NCI-H2107 treated with DMSO at 0.1 percent for 48 hours (cell line): ENCODE measurements at regions not wholly inside any gene's neighbourhood (a gene's known extent, or its start where the extent isn't known, plus 50 kb on each side); places are given as distances from the start of the nearest gene placed in this dataset.
"Not testable (repeated sequence)": the region's sequence is repeated elsewhere in the genome, so short reads cannot be mapped to it uniquely, and the experiment has no call there.

Source experiments
- DNase-seq: peaks from one replicate; lab custom pipeline; 2025; ENCODE audit not compliant: unreplicated experiment; lab: John Stamatoyannopoulos, UW

DNA sequence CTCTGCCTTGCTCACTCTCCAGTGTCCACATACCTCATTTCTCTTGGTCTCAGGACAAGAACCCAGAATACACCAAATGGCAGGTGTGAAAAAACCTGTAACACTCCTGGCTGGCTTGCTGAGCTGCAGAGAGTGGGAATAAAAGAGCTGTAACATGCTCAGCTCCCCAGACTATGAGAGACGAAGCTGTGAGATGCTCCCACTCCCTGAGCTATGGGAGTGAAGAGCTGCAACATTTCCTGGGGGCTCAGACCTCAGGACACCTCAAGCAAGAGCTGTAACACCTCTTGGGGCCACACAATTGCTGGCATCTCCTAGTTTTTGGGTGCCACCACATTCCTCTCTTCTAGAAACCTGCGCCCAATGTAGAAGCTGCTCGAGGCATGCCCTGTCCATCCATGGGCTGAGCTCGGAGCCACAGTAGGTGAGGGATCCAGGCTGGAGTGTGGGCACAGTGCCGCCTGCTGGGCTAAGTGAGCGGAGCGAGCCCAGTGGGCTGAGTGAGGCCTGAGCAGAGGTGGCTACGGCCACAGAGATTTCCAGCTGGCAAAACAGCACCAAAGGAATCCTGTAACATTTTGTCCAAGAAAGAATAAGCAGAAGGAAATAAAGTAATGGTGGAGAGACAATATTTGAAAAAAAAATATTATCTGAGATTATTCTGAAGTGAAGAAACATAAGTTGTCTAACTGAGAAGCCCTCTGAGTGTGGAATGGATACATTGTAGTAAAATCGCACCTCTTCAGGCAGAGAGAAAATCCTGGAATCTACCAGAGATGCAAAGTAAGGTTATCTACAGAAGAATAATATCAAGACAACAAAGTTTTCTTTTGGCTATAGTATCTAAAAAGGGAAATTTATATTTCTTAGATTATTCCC is 186.2 kb upstream of the PCDH9 start:
- no peak for DNase-seq

DNA sequence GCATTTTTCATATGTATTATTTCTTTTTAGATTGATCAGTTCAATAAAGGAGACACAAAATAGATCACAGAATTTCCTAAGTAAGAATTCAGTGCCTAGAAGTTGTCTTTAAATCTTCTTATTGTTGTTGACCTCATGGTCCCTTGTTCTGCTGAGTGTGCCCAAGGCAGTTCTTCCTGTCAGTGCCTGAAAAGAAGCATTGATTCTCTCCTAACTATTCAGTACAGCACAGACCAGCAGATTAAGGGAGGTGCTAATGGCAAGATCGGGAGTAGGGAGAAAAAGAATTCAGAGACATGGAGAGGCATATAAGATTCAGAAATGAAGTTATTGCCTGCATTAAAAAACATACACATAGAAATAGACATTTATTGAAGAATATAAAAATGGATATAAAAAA is 180.5 kb upstream of the PCDH9 start:
- no peak for DNase-seq

DNA sequence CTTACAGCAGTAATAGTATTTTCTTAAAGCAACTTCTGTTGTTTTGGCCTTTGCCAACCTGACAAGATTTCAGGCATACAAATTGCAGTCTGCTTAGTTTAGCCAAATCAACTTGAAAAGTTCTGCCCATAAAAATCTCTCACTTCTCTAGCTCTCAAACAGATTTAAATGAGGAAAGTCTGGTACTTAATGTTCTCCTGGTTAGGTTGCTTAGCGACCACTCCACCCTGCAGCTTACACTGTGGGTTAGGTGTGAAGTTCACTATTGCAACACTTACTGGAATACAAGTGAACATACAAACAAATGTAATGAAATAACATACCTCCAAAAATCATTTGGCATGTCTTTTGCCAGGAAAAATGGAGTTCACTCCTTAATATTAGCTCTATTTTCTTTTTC is 178.7 kb upstream of the PCDH9 start:
- DNase-seq = peak; percentile 6

DNA sequence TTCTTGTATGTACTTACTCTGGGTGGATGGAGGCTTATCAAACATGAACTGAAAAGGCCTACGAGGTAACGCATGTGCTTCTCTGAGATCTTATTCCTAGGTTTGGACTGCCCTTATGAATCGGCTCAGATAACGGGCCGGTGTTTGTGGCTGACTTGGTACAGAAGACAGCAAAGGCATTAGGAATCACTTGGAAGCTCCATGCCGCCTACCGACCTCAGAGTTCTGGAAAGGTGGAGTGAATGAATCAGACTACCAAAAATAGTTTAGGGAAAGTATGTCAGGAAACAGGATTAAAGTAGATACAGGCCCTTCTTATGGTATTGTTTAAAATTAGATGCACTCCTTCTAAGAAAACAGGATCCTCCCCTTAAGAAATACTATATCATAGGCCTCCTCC is 172.4 kb upstream of the PCDH9 start:
- DNase-seq = no peak

GRCh38 chr13:67395577-67395976 is 165.4 kb upstream of the PCDH9 start:
- DNase-seq = no peak

DNA sequence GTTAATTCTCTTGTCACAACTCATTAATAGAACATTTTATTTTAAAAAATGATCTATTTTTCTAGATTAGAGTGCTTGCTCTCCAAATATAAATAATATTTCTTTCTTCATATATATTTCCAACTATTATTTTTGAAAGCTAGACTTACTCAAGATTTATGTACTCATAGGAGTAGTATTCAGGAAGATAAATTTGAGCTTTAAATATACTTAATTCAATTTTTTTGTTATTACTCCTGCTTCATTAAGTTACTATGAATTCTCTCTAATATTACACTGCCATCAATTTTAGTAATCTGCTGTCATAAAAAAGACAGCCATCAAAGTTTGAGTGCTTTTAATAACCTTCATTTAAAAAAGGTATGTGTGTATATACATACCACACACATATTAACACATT is 161.9 kb upstream of the PCDH9 start:
- DNase-seq = no peak

DNA sequence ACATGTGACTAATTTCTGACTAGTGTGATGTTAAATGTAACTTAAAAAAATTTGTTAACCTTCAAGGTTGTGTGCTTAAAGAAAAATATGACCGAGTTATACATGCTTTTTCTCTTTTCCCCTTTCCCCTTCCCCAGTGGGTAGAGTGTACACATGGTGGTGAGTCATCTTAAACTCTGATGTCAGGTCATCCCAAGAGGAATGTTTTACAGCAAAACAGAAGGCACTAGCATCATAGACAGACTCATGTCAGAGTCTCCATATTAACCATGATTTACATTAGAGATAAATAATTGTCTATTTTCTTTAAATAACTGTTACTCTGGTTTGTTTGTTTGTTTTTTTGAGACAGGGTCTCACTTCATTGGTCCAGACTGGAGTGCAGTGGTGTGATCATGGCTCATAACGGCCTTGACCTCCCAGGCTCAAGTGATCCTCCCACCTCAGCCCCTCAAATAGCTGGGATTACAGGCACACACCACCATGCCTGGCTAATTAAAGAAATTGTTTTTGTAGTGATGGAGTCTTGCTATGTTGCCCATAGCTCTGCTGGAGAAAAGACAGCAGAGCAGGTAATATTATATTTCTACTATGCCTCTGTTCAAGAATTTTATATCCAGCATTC is 160.4 kb upstream of the PCDH9 start:
- no peak for DNase-seq

GRCh38 chr13:67389171-67389570 is 159.0 kb upstream of the PCDH9 start:
- no peak for DNase-seq

DNA sequence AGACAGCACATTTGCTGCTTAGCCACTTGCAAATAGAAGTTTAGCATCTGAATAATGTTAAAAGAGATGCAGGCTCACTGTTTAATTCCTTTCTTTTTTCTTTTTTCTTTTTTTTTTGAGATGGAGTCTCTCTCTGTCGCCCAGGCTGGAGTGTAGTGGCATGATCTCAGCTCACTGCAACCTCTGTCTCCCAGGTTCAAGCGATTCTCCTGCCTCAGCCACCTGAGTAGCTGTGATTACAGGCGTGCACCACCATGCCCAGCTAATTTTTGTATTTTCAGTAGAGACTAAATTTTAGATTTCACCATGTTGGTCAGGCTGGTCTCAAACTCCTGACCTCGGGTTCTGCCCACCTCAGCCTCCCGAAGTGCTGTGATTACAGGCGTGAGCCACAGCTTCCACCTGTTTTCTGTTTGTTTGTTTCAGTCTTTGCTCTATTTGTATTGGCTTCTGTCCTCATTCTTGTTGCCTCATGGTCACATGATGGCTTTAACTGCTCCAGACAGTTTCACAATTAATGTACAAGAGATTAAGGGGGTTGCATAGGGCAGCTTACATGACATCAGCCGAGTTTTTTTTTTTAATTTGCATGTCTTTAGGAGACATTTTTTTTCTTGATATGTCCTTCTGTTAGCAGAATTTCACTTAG is 153.1 kb upstream of the PCDH9 start:
- not testable (repeated sequence) for DNase-seq

DNA sequence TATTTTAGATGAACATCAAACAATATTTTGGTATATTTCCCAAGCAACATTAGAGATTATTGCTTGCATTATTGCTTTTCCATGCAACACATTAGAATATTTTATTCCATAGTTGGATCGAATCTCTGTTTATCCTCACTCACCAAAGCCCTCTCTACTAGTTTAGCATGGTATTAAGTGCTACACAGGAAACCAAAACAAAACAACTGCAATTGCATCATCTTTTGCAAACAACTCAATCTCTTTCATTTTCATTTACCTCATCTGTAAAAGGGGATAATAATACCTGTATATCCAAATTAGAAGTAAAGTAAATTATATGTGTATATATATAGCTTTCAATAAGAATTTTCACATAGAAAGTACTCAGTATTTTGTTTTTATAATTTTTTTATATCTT is 147.8 kb upstream of the PCDH9 start:
- no peak for DNase-seq

GRCh38 chr13:67374391-67374790 is 144.3 kb upstream of the PCDH9 start:
- DNase-seq = no peak

GRCh38 chr13:67372868-67373464 is 142.8 kb upstream of the PCDH9 start:
- no peak for DNase-seq

- DNase-seq = no peak
These were observed 139.9 kb upstream of the PCDH9 start for GRCh38 chr13:67369895-67370660.

DNA sequence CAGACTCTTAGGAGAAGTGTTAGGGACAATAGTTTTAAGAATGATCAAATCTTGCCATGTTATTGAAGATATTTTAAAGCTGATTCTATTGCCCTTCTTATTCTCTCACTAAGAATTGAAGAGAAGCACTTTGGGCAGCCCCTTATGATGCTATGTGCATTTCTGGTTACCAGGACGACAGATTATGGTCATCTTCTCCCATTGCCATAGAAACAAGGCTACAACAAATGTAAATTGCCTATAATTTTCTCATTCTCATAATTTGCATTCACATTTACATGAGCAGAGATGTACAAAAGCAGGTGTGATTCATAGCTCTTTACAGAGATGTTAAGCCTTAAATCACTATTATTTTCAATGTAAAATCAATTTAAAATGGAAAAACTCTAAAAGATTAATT is 137.3 kb upstream of the PCDH9 start:
- no peak for DNase-seq

DNA sequence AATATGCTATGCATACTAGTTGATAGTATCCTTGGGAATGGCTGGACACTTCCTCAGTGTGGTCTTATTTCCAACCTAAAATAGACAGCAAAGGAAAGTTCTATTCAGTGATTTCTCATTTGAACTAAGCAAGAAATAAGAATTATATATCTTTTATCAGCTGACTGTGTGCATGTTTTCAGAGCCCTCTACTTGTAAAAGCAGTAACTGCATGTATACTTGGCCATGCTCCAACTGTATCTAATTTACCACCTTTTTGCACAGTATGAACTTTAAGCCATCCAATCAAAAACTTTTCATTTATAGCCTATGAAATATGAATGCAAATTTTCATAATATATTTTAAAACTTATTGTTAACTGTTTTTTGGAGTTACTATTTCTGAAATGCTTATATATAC is 136.4 kb upstream of the PCDH9 start:
- no peak for DNase-seq

- no peak for DNase-seq
These were observed 125.8 kb upstream of the PCDH9 start for GRCh38 chr13:67355812-67356476.

DNA sequence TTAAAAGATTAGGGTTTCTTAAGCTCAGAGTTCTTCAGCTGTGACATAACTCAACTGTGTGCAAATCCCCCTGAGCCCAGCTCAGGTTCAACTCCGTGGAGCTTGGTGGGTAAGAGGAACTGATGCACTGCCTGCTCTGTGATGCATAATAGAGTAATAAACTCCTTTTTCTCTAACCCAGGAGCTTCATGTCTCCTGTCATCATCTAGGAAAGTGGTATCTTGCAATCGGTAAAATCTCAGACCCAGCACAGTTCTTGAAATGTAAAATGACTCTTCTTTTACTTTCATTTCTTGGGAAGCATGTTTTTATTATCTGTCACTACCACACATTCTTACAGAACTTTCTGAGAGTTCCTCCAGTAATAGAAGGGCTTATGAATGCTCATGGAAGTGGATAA is 123.8 kb upstream of the PCDH9 start:
- no peak for DNase-seq

DNA sequence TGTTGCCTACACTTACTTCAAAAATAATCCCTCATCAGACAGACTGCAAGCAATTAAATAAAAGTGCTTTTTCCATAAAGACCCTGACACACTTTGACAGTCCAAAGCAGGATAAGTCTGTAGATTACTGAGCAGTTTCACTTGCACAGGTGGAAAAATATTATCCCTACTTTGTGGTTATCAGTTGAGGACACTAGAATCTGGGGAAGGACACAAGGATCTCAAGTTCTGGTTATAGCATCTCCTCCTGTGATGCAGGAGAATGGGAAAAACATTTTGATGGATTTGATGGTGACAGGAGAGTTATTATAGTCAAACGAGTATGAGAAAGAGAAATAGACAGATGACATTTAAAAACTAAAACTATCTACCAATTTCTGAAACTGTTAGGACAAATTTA is 122.9 kb upstream of the PCDH9 start:
- no peak for DNase-seq

DNA sequence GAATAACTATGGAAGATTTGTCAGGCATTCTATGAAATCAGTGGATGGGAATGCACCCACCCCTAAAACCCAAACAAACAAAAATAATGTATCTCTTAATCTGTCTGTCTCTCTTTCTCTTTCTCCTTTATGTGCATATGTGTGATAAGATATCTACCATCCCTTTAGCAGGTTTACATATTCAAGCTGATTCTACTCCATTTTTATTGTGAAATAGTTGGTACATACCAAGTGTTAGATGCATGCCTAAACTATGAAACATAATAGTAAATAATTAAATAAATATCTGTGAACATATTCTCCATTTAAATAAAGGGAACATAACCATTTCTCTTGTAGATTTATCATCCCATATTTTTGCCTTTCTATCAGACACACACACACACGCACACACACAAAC is 121.8 kb upstream of the PCDH9 start:
- DNase-seq = no peak

GRCh38 chr13:67351114-67351513 is 121.0 kb upstream of the PCDH9 start:
- DNase-seq = no peak

DNA sequence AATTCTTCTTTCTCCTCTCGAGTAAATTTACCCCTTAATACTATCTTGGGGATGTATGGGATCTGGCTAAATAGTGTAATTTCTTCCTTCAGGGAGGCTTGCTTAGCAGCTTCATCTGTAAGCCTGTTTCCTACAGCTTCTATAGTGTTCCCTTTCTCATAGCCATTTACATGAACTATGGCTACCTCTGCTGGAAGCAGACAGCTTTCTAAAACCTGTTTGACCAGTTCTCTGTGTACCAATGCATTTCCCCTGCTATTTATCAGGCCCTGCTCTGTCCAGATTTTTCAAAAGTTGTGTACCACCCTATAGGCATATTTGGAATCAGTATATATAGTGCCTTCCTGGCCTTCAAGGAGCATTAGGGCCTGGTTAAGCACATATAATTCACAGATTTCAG is 113.6 kb upstream of the PCDH9 start:
- DNase-seq = no peak
